PFSK-1 (cell line): ENCODE measurements at regions not wholly inside any gene's neighbourhood (a gene's known extent, or its start where the extent isn't known, plus 50 kb on each side); places are given as distances from the start of the nearest gene placed in this dataset.

Experiments used
- FOXP2 ChIP-seq: optimal IDR thresholded peaks from 2 replicates; pipeline ENCODE3; 2011; ENCODE audit warnings: borderline replicate concordance, control low read depth, inconsistent platforms; ENCODE audit not compliant: insufficient read depth; ENCODE audit errors: extremely low read length, extremely low read depth
- POLR2AphosphoS5 ChIP-seq: IDR thresholded peaks from 2 replicates; pipeline ENCODE4 v1.6.1; 2012; ENCODE audit warnings: low read depth, mild to moderate bottlenecking, control low read depth, low read length, moderate library complexity
- SIN3A ChIP-seq: IDR thresholded peaks from 2 replicates; pipeline ENCODE4 v1.6.1; 2012; ENCODE audit warnings: mild to moderate bottlenecking, low read length, moderate library complexity, borderline replicate concordance; ENCODE audit not compliant: insufficient read depth
- TAF1 ChIP-seq: IDR thresholded peaks from 2 replicates; pipeline ENCODE4 v1.6.1; 2012; ENCODE audit warnings: low read length, control low read depth, borderline replicate concordance; ENCODE audit not compliant: insufficient read depth
- TF ChIP-seq, protein P1 (sequence below), 2 experiments: IDR thresholded peaks; 2 replicates each; pipeline versions ENCODE4 v1.6.1 to v1.8.0; 2011 to 2012; ENCODE audit warnings: low read depth in 2 of 2, low read length in 2 of 2, control low read depth in 1 of 2, inconsistent platforms in 1 of 2, mild to moderate bottlenecking in 1 of 2, moderate library complexity in 1 of 2; ENCODE audit not compliant: insufficient read depth in 1 of 2

DNA sequence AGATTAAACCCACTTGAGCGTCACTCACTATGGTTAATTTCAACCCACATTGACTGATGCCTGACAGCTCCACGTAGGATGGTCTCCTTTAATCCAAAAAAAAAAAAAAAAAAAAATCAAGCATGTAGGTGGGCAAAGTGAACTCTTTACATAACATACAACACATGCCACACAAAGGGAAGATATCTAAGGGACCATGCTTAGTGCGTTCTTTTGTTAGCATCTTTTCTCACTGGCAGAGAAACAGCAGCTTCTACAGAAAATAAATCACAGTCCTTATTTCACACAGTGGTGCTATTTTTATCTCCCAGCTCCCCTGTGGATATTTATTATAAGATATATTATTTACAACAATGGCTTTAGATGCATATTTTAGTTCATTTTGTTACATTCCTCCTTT lies 652.0 kb upstream of the CELF2 start:
- TF ChIP-seq, protein P1, sequence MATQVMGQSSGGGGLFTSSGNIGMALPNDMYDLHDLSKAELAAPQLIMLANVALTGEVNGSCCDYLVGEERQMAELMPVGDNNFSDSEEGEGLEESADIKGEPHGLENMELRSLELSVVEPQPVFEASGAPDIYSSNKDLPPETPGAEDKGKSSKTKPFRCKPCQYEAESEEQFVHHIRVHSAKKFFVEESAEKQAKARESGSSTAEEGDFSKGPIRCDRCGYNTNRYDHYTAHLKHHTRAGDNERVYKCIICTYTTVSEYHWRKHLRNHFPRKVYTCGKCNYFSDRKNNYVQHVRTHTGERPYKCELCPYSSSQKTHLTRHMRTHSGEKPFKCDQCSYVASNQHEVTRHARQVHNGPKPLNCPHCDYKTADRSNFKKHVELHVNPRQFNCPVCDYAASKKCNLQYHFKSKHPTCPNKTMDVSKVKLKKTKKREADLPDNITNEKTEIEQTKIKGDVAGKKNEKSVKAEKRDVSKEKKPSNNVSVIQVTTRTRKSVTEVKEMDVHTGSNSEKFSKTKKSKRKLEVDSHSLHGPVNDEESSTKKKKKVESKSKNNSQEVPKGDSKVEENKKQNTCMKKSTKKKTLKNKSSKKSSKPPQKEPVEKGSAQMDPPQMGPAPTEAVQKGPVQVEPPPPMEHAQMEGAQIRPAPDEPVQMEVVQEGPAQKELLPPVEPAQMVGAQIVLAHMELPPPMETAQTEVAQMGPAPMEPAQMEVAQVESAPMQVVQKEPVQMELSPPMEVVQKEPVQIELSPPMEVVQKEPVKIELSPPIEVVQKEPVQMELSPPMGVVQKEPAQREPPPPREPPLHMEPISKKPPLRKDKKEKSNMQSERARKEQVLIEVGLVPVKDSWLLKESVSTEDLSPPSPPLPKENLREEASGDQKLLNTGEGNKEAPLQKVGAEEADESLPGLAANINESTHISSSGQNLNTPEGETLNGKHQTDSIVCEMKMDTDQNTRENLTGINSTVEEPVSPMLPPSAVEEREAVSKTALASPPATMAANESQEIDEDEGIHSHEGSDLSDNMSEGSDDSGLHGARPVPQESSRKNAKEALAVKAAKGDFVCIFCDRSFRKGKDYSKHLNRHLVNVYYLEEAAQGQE (IDR thresholded peaks at IDR 0.05; ENCODE audit: insufficient read depth in 1 of 2, low read depth in 2 of 2, low read length in 2 of 2), result no peak
- no peak for TF ChIP-seq POLR2AphosphoS5
- no peak for TF ChIP-seq TAF1
- no peak for TF ChIP-seq SIN3A
- TF ChIP-seq FOXP2, result no peak
